Spinal cord (tissue), 9 donors: ENCODE measurements at regions not wholly inside any gene's neighbourhood (a gene's known extent, or its start where the extent isn't known, plus 50 kb on each side); places are given as distances from the start of the nearest gene placed in this dataset.
A peak's percentile ranks its signal among the peaks of the same experiment; 100 is the strongest.

Experiments used
- DNase-seq, 6 donors: peaks; one replicate each; pipeline versions ENCODE4 v3.0.0 to v3.0.0-alpha.2; 2013 to 2015; ENCODE audit warnings: low spot score in 6 of 6, low read depth in 4 of 6
- H3K27ac ChIP-seq: one replicate; pipeline ENCODE4 v1.5.1; 2013; ENCODE audit warnings: low read depth, low read length, control low read depth
- H3K27me3 ChIP-seq: one replicate; pipeline ENCODE4 v1.6.1; 2013; ENCODE audit warnings: low read length; ENCODE audit not compliant: control insufficient read depth, insufficient read depth
- H3K36me3 ChIP-seq: one replicate; pipeline ENCODE4 v1.6.1; 2013; ENCODE audit warnings: low read length; ENCODE audit not compliant: control insufficient read depth, insufficient read depth
- H3K4me1 ChIP-seq: one replicate; pipeline ENCODE4 v1.6.1; 2013; ENCODE audit warnings: low read length; ENCODE audit not compliant: control insufficient read depth, insufficient read depth
- H3K4me3 ChIP-seq: one replicate; pipeline ENCODE4 v1.5.1; 2013; ENCODE audit warnings: low read depth, low read length, control low read depth
- H3K9me3 ChIP-seq: one replicate; pipeline ENCODE4 v1.6.1; 2013; ENCODE audit warnings: low read length; ENCODE audit not compliant: control insufficient read depth, insufficient read depth
- WGBS: methylation state at CpG from one replicate; pipeline ENCODE4 v1.1.5; 2013; ENCODE audit warnings: missing lambda C conversion rate; ENCODE audit not compliant: insufficient coverage; 5-methylcytosine and 5-hydroxymethylcytosine counted together
- donor health status: healthy.

GRCh38 chr15:95498961-95499360, 831.5 kb upstream of the NR2F2 start:
- no peak overlapping the region for H3K4me3 ChIP-seq
- no peak for DNase-seq
- no peak overlapping the region for H3K27ac ChIP-seq
- H3K27me3 ChIP-seq, result no peaks in the 10 kb centered on the region
- H3K4me1 ChIP-seq, result peaks cover 10% of the 10 kb centered on the region
- no peaks in the 10 kb centered on the region for H3K9me3 ChIP-seq
- H3K36me3 ChIP-seq, result no peaks in the 10 kb centered on the region

DNA sequence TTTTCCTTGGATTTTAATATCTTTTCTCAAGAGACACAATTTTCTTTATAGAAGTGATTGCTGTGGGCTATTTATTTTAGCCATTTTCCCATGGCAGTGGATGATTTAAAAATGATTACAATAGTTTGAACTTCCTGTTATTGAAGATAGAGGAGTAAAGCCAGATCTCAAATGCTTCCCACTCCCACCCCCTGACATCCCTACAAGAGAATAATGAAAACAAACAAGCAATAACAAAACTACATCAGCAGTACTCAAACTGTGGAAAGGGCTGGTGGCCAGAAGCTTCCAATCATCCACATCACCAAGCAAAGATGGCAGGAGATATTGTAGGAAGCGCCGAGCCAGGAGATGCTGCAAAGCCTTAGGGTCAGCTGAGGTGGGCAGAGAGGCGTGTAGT, 831.1 kb upstream of the NR2F2 start:
- DNase-seq, result no peak
- H3K9me3 ChIP-seq, result no peaks in the 10 kb centered on the region
- H3K4me1 ChIP-seq, result peaks cover 6% of the 10 kb centered on the region
- H3K4me3 ChIP-seq, result no peak overlapping the region
- WGBS, result no CpG with 5 or more reads among the region's 3 CpGs
- no peak overlapping the region for H3K27ac ChIP-seq
- no peaks in the 10 kb centered on the region for H3K36me3 ChIP-seq
- no peaks in the 10 kb centered on the region for H3K27me3 ChIP-seq

GRCh38 chr15:95501865-95502264, 828.6 kb upstream of the NR2F2 start:
- no peaks in the 10 kb centered on the region for H3K27me3 ChIP-seq
- no peaks in the 10 kb centered on the region for H3K36me3 ChIP-seq
- no peak for DNase-seq
- H3K4me1 ChIP-seq, result no peaks in the 10 kb centered on the region
- H3K9me3 ChIP-seq, result no peaks in the 10 kb centered on the region
- H3K4me3 ChIP-seq, result no peak overlapping the region
- H3K27ac ChIP-seq, result no peak overlapping the region

GRCh38 chr15:95503107-95503506, 827.4 kb upstream of the NR2F2 start:
- H3K4me3 ChIP-seq, result no peak overlapping the region
- H3K27ac ChIP-seq, result no peak overlapping the region
- no peaks in the 10 kb centered on the region for H3K36me3 ChIP-seq
- H3K9me3 ChIP-seq, result no peaks in the 10 kb centered on the region
- WGBS, result 86% methylated on average over 1 of the region's 2 CpGs
- no peaks in the 10 kb centered on the region for H3K4me1 ChIP-seq
- no peak for DNase-seq
- H3K27me3 ChIP-seq, result no peaks in the 10 kb centered on the region

GRCh38 chr15:95503640-95504225, 826.8 kb upstream of the NR2F2 start:
- DNase-seq, result peak in 1 of 6 donors; percentile 3
- no peaks in the 10 kb centered on the region for H3K9me3 ChIP-seq
- H3K4me1 ChIP-seq, result no peaks in the 10 kb centered on the region
- no peaks in the 10 kb centered on the region for H3K36me3 ChIP-seq
- no peak overlapping the region for H3K27ac ChIP-seq
- H3K27me3 ChIP-seq, result no peaks in the 10 kb centered on the region
- H3K4me3 ChIP-seq, result no peak overlapping the region
- WGBS, result no CpG with 5 or more reads among the region's 3 CpGs

DNA sequence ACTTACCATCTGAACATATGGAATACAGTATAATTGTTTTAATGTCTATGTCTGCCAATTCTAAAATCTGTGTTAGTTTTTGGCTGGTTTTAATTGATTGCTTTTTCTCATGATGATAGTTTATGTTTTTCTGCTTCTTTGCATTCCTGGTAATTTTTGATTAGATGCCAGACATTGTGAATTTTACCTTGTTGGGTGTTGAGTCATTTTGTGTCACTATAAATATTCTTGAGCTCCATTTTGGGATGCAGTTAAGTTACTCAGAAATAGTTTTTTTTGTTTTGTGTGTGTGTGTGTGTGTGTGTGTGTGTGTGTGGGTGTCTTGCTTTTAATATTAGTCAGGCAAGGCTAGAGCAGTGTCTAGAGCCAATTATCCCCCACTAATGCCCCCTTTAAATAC, 818.8 kb upstream of the NR2F2 start:
- peak in 1 of 6 donors; percentile 34 for DNase-seq
- Histone ChIP-seq H3K27me3 (no peaks in the 10 kb centered on the region), H3K4me1 (no peaks in the 10 kb centered on the region), H3K27ac (no peak overlapping the region), H3K9me3 (no peaks in the 10 kb centered on the region), H3K36me3 (no peaks in the 10 kb centered on the region), H3K4me3 (no peak overlapping the region)

GRCh38 chr15:95512906-95513305, 817.6 kb upstream of the NR2F2 start:
- Histone ChIP-seq H3K4me3 (no peak overlapping the region), H3K27me3 (no peaks in the 10 kb centered on the region), H3K36me3 (no peaks in the 10 kb centered on the region), H3K27ac (no peak overlapping the region), H3K4me1 (no peaks in the 10 kb centered on the region), H3K9me3 (no peaks in the 10 kb centered on the region)
- WGBS, result no CpG with 5 or more reads among the region's 2 CpGs
- no peak for DNase-seq

- Histone ChIP-seq H3K4me3 (no peak overlapping the region), H3K4me1 (no peaks in the 10 kb centered on the region), H3K36me3 (no peaks in the 10 kb centered on the region), H3K9me3 (no peaks in the 10 kb centered on the region), H3K27ac (no peak overlapping the region), H3K27me3 (no peaks in the 10 kb centered on the region)
- 87% methylated on average over 6 of the region's 11 CpGs for WGBS
- no peak for DNase-seq
Measured at GRCh38 chr15:95519887-95520286, 810.6 kb upstream of the NR2F2 start.

DNA sequence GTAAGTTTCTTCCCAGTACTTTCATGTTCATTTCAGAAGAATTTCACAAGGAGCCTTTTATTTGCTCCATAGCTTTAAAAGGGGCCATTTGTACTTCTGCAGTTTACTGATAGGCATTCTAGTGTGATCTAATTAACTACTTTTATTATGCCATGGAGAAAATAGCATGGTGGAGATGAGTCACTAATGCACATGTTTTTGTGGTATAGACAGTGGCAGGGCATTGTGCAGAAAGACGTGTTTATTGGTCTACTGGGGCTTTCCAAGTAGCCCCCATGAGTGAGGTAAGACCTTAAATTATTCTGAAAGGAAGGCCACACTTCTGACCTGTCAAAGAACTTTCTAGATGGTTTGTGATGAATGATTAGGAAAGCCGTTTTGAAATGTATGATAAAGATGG, 810.0 kb upstream of the NR2F2 start:
- Histone ChIP-seq H3K9me3 (no peaks in the 10 kb centered on the region), H3K4me1 (no peaks in the 10 kb centered on the region), H3K36me3 (no peaks in the 10 kb centered on the region), H3K4me3 (no peak overlapping the region), H3K27ac (no peak overlapping the region), H3K27me3 (no peaks in the 10 kb centered on the region)
- DNase-seq, result peak in 1 of 6 donors; percentile 27
- 38% methylated on average over 1 of the region's 2 CpGs for WGBS

GRCh38 chr15:95520922-95521321, 809.6 kb upstream of the NR2F2 start:
- no peak for DNase-seq
- Histone ChIP-seq H3K27me3 (no peaks in the 10 kb centered on the region), H3K36me3 (no peaks in the 10 kb centered on the region), H3K4me3 (no peak overlapping the region), H3K9me3 (no peaks in the 10 kb centered on the region), H3K27ac (no peak overlapping the region), H3K4me1 (no peaks in the 10 kb centered on the region)
- 100% methylated on average over 2 of the region's 4 CpGs for WGBS
